ENCODE measurements at regions not wholly inside any gene's neighbourhood (a gene's known extent, or its start where the extent isn't known, plus 50 kb on each side); places are given as distances from the start of the nearest gene placed in this dataset.

- no peak for TF ChIP-seq CTCF (IDR thresholded peaks at IDR 0.05)
- no peak for TF ChIP-seq POLR2A (IDR thresholded peaks at IDR 0.05)
Measured at GRCh38 chr2:206858687-206859329, 80.5 kb upstream of the CPO start.

All from body of pancreas (tissue), 4 donors.